ENCODE measurements at regions not wholly inside any gene's neighbourhood (a gene's known extent, or its start where the extent isn't known, plus 50 kb on each side); places are given as distances from the start of the nearest gene placed in this dataset.

GRCh38 chr9:13550519-13550918 is 271.0 kb upstream of the MPDZ start:
- no peak for TF ChIP-seq CTCF (IDR thresholded peaks at IDR 0.05)
- TF ChIP-seq POLR2A (IDR thresholded peaks at IDR 0.05) = no peak

All from uterus (tissue), 2 donors.